ENCODE measurements at regions not wholly inside any gene's neighbourhood (a gene's known extent, or its start where the extent isn't known, plus 50 kb on each side); places are given as distances from the start of the nearest gene placed in this dataset.
A peak's percentile ranks its signal among the peaks of the same experiment; 100 is the strongest.

DNA sequence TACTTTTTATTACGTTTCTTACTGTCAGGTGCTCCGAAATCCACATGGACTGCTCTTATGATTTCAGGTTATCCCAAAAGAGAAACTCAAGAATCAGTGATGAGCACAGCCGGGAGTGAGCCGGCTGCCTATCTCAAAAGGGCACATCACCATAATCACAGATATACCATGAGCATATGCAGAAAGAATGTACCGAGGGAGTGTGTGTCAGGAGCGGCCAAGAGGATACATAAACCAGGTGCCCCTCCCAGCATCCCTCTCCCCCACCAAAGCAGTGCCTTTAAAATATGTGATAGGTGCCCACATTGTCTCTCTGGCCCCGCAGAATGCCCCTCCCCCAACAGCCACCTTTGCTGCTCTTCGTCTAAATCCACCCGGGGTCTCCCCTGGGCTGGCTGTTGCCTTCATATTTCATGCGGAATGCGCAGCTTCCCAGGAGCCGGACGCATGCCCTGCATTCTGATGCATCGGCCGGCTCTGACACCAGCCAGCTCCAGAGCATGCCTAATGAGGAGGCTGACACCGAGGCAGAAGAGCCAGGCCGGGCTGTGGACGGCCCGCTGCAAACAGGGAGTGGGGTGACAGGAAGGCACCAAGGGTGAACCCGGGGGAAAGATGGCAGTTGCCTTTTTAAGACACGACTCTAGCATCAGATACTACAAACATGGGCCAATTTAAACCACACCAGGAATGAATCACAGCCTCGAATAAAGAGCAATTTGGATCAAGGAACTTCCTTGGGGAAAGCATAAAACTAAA lies 652.3 kb downstream of the BNC2 start:
- no peaks in the 10 kb centered on the region for H3K36me3 Mint-ChIP-seq (ENCODE audit: low read depth)

GRCh38 chr9:16221366-16221765 lies 649.1 kb downstream of the BNC2 start:
- Mint-ChIP-seq H3K36me3 (ENCODE audit: low read depth) (peaks cover 9% of the 10 kb centered on the region), H3K4me1 (peaks cover 20% of the 10 kb centered on the region), H3K27ac (ENCODE audit: unreplicated experiment) (no peak overlapping the region), H3K27me3 (ENCODE audit: low read depth) (no peaks in the 10 kb centered on the region), H3K4me3 (no peak overlapping the region), H3K9me3 (peaks cover 15% of the 10 kb centered on the region)
- DNase-seq (ENCODE audit: low read depth, low spot score) = no peak
- TF ChIP-seq, protein P1, sequence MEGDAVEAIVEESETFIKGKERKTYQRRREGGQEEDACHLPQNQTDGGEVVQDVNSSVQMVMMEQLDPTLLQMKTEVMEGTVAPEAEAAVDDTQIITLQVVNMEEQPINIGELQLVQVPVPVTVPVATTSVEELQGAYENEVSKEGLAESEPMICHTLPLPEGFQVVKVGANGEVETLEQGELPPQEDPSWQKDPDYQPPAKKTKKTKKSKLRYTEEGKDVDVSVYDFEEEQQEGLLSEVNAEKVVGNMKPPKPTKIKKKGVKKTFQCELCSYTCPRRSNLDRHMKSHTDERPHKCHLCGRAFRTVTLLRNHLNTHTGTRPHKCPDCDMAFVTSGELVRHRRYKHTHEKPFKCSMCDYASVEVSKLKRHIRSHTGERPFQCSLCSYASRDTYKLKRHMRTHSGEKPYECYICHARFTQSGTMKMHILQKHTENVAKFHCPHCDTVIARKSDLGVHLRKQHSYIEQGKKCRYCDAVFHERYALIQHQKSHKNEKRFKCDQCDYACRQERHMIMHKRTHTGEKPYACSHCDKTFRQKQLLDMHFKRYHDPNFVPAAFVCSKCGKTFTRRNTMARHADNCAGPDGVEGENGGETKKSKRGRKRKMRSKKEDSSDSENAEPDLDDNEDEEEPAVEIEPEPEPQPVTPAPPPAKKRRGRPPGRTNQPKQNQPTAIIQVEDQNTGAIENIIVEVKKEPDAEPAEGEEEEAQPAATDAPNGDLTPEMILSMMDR (conservative IDR thresholded peaks at IDR 0.05) = no peak

More for the DNA sequence above, 652.3 kb downstream of the BNC2 start:
- Mint-ChIP-seq H3K9me3 (no peaks in the 10 kb centered on the region), H3K4me3 (no peak overlapping the region), H3K4me1 (peaks cover 25% of the 10 kb centered on the region), H3K27ac (ENCODE audit: unreplicated experiment) (peak overlapping the region; percentile 8), H3K27me3 (ENCODE audit: low read depth) (no peaks in the 10 kb centered on the region)
- TF ChIP-seq, protein P1 (conservative IDR thresholded peaks at IDR 0.05) = no peak
- no peak for DNase-seq (ENCODE audit: low read depth, low spot score)

DNA sequence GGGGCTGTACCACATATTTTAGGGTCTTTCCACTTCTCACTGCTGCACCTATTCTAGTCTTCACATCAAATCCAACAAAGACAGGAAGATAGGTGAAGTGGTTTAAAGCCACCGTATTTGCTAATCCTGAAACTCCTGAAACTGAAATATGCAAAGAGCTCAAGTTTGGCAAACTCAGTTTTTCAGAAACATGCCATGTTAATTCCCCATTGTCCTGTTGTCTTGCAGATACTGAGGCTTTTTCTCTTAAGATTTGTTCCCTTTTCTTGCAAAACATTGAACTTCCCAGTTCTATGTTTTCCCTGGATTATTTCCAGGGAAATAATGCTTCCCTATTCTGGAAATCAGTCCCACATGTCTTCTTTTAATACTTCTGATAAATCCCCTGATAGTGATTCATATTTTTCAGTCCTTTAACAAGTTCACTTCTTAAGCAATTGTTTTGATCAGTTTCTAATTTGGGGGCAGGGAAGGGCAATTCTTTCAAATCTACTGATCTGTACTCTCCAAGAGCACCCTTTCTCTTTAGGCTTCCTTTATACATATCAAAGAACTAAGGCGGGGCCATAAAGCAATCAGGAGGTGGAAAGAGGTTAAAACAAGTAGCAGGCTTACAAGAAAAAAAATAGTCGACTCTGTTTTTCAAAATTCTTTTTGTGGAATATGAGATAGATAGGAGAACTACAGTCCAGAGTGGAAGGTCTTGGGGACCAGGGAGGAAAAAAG lies 648.5 kb downstream of the BNC2 start:
- TF ChIP-seq, protein P1 (conservative IDR thresholded peaks at IDR 0.05) = no peak
- peaks cover 17% of the 10 kb centered on the region for H3K9me3 Mint-ChIP-seq
- no peaks in the 10 kb centered on the region for H3K27me3 Mint-ChIP-seq (ENCODE audit: low read depth)
- H3K36me3 Mint-ChIP-seq (ENCODE audit: low read depth) = peaks cover 10% of the 10 kb centered on the region
- no peak overlapping the region for H3K4me3 Mint-ChIP-seq
- DNase-seq (ENCODE audit: low read depth, low spot score) = no peak
- peaks cover 20% of the 10 kb centered on the region for H3K4me1 Mint-ChIP-seq
- no peak overlapping the region for H3K27ac Mint-ChIP-seq (ENCODE audit: unreplicated experiment)

DNA sequence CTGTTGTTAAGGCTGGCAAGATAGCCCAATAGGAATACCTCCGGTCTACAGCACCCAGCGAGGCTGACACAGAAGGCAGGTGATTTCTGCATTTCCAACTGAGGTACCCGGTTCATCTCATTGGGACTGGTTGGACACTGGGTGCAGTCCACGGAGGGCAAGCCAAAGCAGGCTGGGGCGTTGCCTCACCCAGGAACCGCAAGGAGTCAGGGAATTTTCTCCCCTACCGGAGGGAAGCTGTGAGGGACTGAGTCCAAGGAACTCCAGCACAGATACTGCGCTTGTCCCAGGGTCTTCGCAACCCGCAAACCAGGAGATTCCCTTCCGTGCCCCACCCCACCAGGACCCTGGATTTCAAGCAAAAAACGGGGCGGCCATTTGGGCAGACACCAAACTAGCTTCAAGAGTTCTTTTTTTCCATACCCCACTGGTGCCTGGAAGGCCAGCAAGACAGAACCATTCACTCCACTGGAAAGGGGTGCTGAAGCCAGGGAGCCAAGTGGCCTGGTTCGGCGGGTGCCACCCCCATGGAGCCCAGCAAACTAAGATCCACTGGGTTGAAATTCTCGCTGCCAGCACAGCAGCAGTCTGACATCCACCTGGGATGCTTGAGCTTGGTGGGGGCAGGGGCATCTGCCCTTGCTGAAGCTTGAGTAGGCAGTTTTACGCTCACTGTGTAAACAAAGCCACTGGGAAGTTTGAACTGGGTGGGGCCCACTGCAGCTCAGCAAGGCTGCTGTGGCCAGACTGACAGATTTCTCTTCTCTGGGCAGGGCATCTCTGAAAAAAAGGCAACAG lies 647.2 kb downstream of the BNC2 start:
- Mint-ChIP-seq H3K4me1 (peaks cover 19% of the 10 kb centered on the region), H3K4me3 (no peak overlapping the region), H3K27me3 (ENCODE audit: low read depth) (no peaks in the 10 kb centered on the region), H3K27ac (ENCODE audit: unreplicated experiment) (no peak overlapping the region), H3K9me3 (peaks cover 26% of the 10 kb centered on the region), H3K36me3 (ENCODE audit: low read depth) (peaks cover 15% of the 10 kb centered on the region)
- TF ChIP-seq, protein P1 (conservative IDR thresholded peaks at IDR 0.05) = no peak
- DNase-seq (ENCODE audit: low read depth, low spot score) = no peak

GRCh38 chr9:16230731-16231130 lies 639.7 kb downstream of the BNC2 start:
- H3K36me3 Mint-ChIP-seq (ENCODE audit: low read depth) = peaks cover 10% of the 10 kb centered on the region
- no peak overlapping the region for H3K4me3 Mint-ChIP-seq
- DNase-seq (ENCODE audit: low read depth, low spot score) = no peak
- H3K9me3 Mint-ChIP-seq = peaks cover 16% of the 10 kb centered on the region
- TF ChIP-seq, protein P1 (conservative IDR thresholded peaks at IDR 0.05) = no peak
- peak overlapping the region; percentile 46 for H3K27ac Mint-ChIP-seq (ENCODE audit: unreplicated experiment)
- H3K4me1 Mint-ChIP-seq = peaks cover 6% of the 10 kb centered on the region
- H3K27me3 Mint-ChIP-seq (ENCODE audit: low read depth) = no peaks in the 10 kb centered on the region

Data from neural crest cell (in vitro differentiated cells).